B cell (primary cell): ENCODE measurements at regions not wholly inside any gene's neighbourhood (a gene's known extent, or its start where the extent isn't known, plus 50 kb on each side); places are given as distances from the start of the nearest gene placed in this dataset.

Source experiments
- ATAC-seq: fragments of 200-7000 bp; cut with Tn5 transposase; one replicate; pipeline ENCODE4 v1.10.0; 2021; ENCODE audit warnings: low read depth, mild to moderate bottlenecking, moderate number of reproducible peaks, moderate library complexity
- CTCF ChIA-PET: fragments of 350-600 bp; sonication (Branson Sonifier 250); formaldehyde crosslinking; loops from one replicate; lab custom pipeline; 2021; ENCODE audit warnings: antibody characterized with exemption, inconsistent platforms; lab: Charles Lee
- POLR2A ChIA-PET: fragments of 350-600 bp; sonication (Branson Sonifier 250); formaldehyde crosslinking; loops from one replicate; lab custom pipeline; 2021; ENCODE audit warnings: antibody characterized with exemption; lab: Charles Lee
- DNase-seq: peaks from one replicate; pipeline ENCODE4 v3.0.0; 2013
- H2AFZ ChIP-seq: 2 replicates; pipeline ENCODE4 v1.6.1; 2012; ENCODE audit warnings: mild to moderate bottlenecking, low read depth, low read length; ENCODE audit not compliant: insufficient read depth, poor library complexity, severe bottlenecking
- H3K27ac ChIP-seq, 2 donors: 1 replicate in 1 of 2; 2 replicates in 1 of 2; pipeline ENCODE4 v1.5.1; 2012 to 2013; ENCODE audit warnings: low read length in 2 of 2, mild to moderate bottlenecking in 2 of 2, moderate library complexity in 1 of 2
- H3K27me3 ChIP-seq, 4 experiments: fragments of 200-600 bp in 1 of 4; sonication (generic) in 1 of 4; replicated peaks in 1 of 4; 1 replicate in 2 of 4; 2 replicates in 2 of 4; pipeline versions ENCODE4 v1.6.1 to v1.7.0; 2013 to 2016; ENCODE audit warnings: low read length in 3 of 4, mild to moderate bottlenecking in 2 of 4, mixed read lengths in 1 of 4, moderate library complexity in 1 of 4; ENCODE audit not compliant: insufficient read depth in 4 of 4, control insufficient read depth in 3 of 4; ENCODE audit errors: control extremely low read depth in 1 of 4
- H3K36me3 ChIP-seq, 2 experiments: replicated peaks in 1 of 2; 1 replicate in 1 of 2; 2 replicates in 1 of 2; pipeline versions ENCODE4 v1.6.1 to v1.7.1; 2013; ENCODE audit warnings: low read length in 1 of 2; ENCODE audit not compliant: insufficient read depth in 2 of 2, control insufficient read depth in 1 of 2; ENCODE audit errors: control extremely low read depth in 1 of 2, extremely low read depth in 1 of 2
- H3K4me1 ChIP-seq, 2 donors: fragments of 200-600 bp in 1 of 2; sonication (generic) in 1 of 2; 1 replicate in 1 of 2; 2 replicates in 1 of 2; pipeline versions ENCODE4 v1.5.1 to v1.6.1; 2013 to 2017; ENCODE audit warnings: low read length in 2 of 2; ENCODE audit not compliant: control insufficient read depth in 2 of 2, insufficient read depth in 2 of 2
- H3K4me2 ChIP-seq: replicated peaks from 2 replicates; pipeline ENCODE3; 2012; ENCODE audit warnings: mild to moderate bottlenecking, low read depth, low read length; ENCODE audit not compliant: poor library complexity, severe bottlenecking
- H3K4me3 ChIP-seq, 5 experiments: fragments of 200-600 bp in 1 of 5; sonication (generic) in 1 of 5; 1 replicate in 3 of 5; 2 replicates in 2 of 5; pipeline versions ENCODE4 v1.5.1 to v1.7.0; 2011 to 2016; ENCODE audit warnings: low read length in 4 of 5, mild to moderate bottlenecking in 4 of 5, low read depth in 2 of 5, control low read depth in 1 of 5, moderate library complexity in 1 of 5; ENCODE audit not compliant: insufficient read depth in 1 of 5; ENCODE audit errors: control extremely low read depth in 1 of 5, extremely low read depth in 1 of 5
- H3K79me2 ChIP-seq: fragments of 200-600 bp; sonication (generic); one replicate; pipeline ENCODE4 v1.6.0; 2016; ENCODE audit warnings: low read length; ENCODE audit not compliant: control insufficient read depth, insufficient read depth
- H3K9ac ChIP-seq: fragments of 200-600 bp; sonication (generic); 2 replicates; pipeline ENCODE4 v1.6.1; 2017; ENCODE audit warnings: mild to moderate bottlenecking, low read length, moderate library complexity
- H3K9me3 ChIP-seq, 3 donors: one replicate each; pipeline versions ENCODE4 v1.6.1 to v1.7.1; 2013; ENCODE audit warnings: low read length in 2 of 3; ENCODE audit not compliant: control insufficient read depth in 2 of 3, insufficient read depth in 1 of 3; ENCODE audit errors: control extremely low read depth in 1 of 3
- H4K20me1 ChIP-seq: 2 replicates; pipeline ENCODE4 v1.6.0; 2012; ENCODE audit warnings: mild to moderate bottlenecking, low read length; ENCODE audit not compliant: insufficient read depth, control insufficient read depth, poor library complexity, severe bottlenecking
- H3K27ac Mint-ChIP-seq: one replicate; pipeline ENCODE4 v1.8.0; 2021; ENCODE audit warnings: mixed read lengths
- H3K27me3 Mint-ChIP-seq: one replicate; pipeline ENCODE4 v1.8.0; 2021; ENCODE audit warnings: mixed read lengths
- H3K4me1 Mint-ChIP-seq: one replicate; pipeline ENCODE4 v1.8.0; 2021; ENCODE audit warnings: mixed read lengths
- H3K4me3 Mint-ChIP-seq: one replicate; pipeline ENCODE4 v1.8.0; 2021; ENCODE audit warnings: mixed read lengths
- H3K9me3 Mint-ChIP-seq: one replicate; pipeline ENCODE4 v1.8.0; 2022; ENCODE audit warnings: mixed read lengths; ENCODE audit not compliant: insufficient read depth
- EZH2 ChIP-seq: IDR thresholded peaks from 2 replicates; pipeline ENCODE4 v1.6.1; 2012; ENCODE audit warnings: borderline replicate concordance, low read depth, mild to moderate bottlenecking, moderate library complexity, low read length; ENCODE audit not compliant: insufficient read depth, poor library complexity, severe bottlenecking
- WGBS: methylation state at CpG from one replicate; pipeline ENCODE4 v1.1.5; 2013; ENCODE audit warnings: missing lambda C conversion rate; ENCODE audit not compliant: insufficient coverage; 5-methylcytosine and 5-hydroxymethylcytosine counted together
- intact Hi-C: fragments of 100-400 bp; cut with micrococcal nuclease; formaldehyde crosslinking; loops from one replicate; pipeline ENCODE4 v1.10.0; 2022
- TF ChIP-seq, protein P1 (sequence below): fragments of 200-600 bp; IDR thresholded peaks from one replicate; pipeline ENCODE4 v1.8.0; 2022; ENCODE audit warnings: antibody characterized with exemption, mild to moderate bottlenecking

DNA sequence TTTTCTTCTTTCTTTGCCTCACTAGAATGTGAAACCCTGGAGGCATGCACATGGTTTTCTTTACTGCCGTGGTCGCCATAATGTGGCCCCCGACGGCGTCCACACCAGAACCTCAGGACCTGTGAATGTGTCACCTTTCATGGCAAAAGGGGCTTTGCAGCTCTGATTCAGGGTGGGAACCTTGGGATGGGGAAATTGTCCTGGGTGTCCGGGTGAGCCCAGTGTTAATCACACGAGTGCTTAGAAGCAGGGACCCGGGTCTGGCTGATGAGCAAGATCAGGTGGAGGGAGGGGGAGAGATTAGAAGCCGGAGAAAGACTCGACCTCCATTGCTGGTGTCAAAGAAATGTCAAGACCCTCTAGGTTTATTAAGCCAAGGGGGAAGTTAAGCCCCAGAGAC, 74.7 kb upstream of the SHISAL1 start:
- Histone ChIP-seq H3K27me3 (peaks cover 0 to 5% (median 0%) of the 10 kb centered on the region in 4 experiments), H4K20me1 (no peaks in the 10 kb centered on the region), H3K4me2 (no peak overlapping the region), H2AFZ (no peak overlapping the region), H3K36me3 (no peaks in the 10 kb centered on the region), H3K9ac (no peak overlapping the region), H3K4me3 (no peak overlapping the region), H3K27ac (no peak overlapping the region), H3K4me1 (no peaks in the 10 kb centered on the region), H3K9me3 (no peaks in the 10 kb centered on the region), H3K79me2 (no peaks in the 10 kb centered on the region)
- H3K27ac Mint-ChIP-seq: no peak overlapping the region
- ChIA-PET POLR2A (no interaction called here), CTCF (no interaction called here)
- H3K4me1 Mint-ChIP-seq: no peaks in the 10 kb centered on the region
- TF ChIP-seq EZH2: no peak
- TF ChIP-seq, protein P1, sequence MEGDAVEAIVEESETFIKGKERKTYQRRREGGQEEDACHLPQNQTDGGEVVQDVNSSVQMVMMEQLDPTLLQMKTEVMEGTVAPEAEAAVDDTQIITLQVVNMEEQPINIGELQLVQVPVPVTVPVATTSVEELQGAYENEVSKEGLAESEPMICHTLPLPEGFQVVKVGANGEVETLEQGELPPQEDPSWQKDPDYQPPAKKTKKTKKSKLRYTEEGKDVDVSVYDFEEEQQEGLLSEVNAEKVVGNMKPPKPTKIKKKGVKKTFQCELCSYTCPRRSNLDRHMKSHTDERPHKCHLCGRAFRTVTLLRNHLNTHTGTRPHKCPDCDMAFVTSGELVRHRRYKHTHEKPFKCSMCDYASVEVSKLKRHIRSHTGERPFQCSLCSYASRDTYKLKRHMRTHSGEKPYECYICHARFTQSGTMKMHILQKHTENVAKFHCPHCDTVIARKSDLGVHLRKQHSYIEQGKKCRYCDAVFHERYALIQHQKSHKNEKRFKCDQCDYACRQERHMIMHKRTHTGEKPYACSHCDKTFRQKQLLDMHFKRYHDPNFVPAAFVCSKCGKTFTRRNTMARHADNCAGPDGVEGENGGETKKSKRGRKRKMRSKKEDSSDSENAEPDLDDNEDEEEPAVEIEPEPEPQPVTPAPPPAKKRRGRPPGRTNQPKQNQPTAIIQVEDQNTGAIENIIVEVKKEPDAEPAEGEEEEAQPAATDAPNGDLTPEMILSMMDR: no peak
- intact Hi-C loops: no loop called here
- no peaks in the 10 kb centered on the region for H3K9me3 Mint-ChIP-seq
- 88% methylated on average over 10 of the region's 10 CpGs for WGBS
- no peak overlapping the region for H3K4me3 Mint-ChIP-seq
- DNase-seq (no peak), ATAC-seq (no peak)
- H3K27me3 Mint-ChIP-seq: peaks cover 38% of the 10 kb centered on the region

DNA sequence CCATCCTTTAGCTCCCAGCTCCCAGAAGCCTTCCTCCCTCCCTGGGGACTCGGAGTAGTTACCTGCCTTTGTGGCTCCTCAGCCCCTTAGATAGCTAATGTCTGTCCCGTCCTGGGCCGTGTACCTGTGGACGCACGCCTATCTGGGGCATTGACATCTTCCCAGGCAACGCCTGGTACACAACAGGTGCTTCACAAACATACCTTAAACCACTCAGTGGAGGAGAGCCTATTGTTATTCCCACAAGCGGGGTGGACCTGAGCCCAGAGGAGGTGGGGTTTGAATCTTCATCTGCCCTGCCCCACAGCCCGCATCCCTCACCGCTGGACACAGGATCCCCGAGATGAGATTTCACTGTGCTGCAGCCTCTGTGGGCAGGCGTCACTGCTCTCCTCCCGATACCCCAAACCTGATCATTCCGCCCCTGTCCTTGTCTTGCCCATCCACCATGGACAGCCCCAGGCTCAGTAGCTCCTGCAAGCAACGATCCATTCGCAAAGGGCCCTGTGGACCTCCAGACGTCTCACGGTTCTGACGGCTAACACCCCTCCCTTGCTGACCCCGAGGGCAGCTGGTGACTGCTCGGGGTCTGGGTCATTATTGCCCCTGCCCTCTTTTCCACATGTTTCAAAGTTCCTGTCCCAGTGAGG, 73.8 kb upstream of the SHISAL1 start:
- Mint-ChIP-seq H3K4me1 (no peaks in the 10 kb centered on the region), H3K27ac (no peak overlapping the region), H3K27me3 (peaks cover 36% of the 10 kb centered on the region), H3K9me3 (no peaks in the 10 kb centered on the region), H3K4me3 (no peak overlapping the region)
- H3K4me2 ChIP-seq: no peak overlapping the region
- ChIA-PET POLR2A (no interaction called here), CTCF (interaction anchor here (0.6 kb wide), 1 partner anchor 1359 kb away, joined by 3 read pairs; no protein-coding TSS in a partner anchor)
- no peaks in the 10 kb centered on the region for H3K79me2 ChIP-seq
- H2AFZ ChIP-seq: no peak overlapping the region
- no peaks in the 10 kb centered on the region for H4K20me1 ChIP-seq
- no peak for ATAC-seq
- H3K36me3 ChIP-seq: no peaks in the 10 kb centered on the region
- H3K27ac ChIP-seq: no peak overlapping the region
- WGBS: 81% methylated on average over 19 of the region's 20 CpGs
- DNase-seq: no peak
- no peaks in the 10 kb centered on the region for H3K4me1 ChIP-seq
- no peak overlapping the region for H3K9ac ChIP-seq
- intact Hi-C loops: no loop called here
- H3K9me3 ChIP-seq: no peaks in the 10 kb centered on the region
- TF ChIP-seq, protein P1: no peak
- TF ChIP-seq EZH2: no peak
- no peak overlapping the region for H3K4me3 ChIP-seq
- peaks cover 0 to 5% (median 0%) of the 10 kb centered on the region in 4 experiments for H3K27me3 ChIP-seq
